OCI-LY7 (cell line): ENCODE measurements at regions not wholly inside any gene's neighbourhood (a gene's known extent, or its start where the extent isn't known, plus 50 kb on each side); places are given as distances from the start of the nearest gene placed in this dataset.

Experiments used
- BruUV-seq: library from RNA; stranded (reverse); fragments of 400-500 nt; replicated peaks from 2 replicates; lab custom pipeline; 2021; lab: Mats Ljungman, UMichigan
- CTCF ChIA-PET: fragments of 300-600 bp; sonication (Branson Sonifier 250); formaldehyde crosslinking; loops from one replicate; lab custom pipeline; 2022; ENCODE audit warnings: antibody characterized with exemption; ENCODE audit not compliant: unreplicated experiment; lab: Charles Lee
- POLR2A ChIA-PET: fragments of 300-600 bp; sonication (Branson Sonifier 250); formaldehyde crosslinking; loops from one replicate; lab custom pipeline; 2022; ENCODE audit warnings: antibody characterized with exemption; lab: Charles Lee
- DNase-seq: peaks from one replicate; pipeline ENCODE4 v3.0.0-alpha.2; 2015; ENCODE audit warnings: low spot score
- H2AFZ ChIP-seq: fragments of 200-600 bp; sonication (generic), shearing (Covaris generic); 2 replicates; pipeline ENCODE4 v1.6.1; 2014; ENCODE audit warnings: mild to moderate bottlenecking, antibody characterized with exemption, low read length, moderate library complexity
- H3K27ac ChIP-seq: fragments of 200-600 bp; sonication (generic); 2 replicates; pipeline ENCODE4 v1.5.1; 2014; ENCODE audit warnings: mixed run types, low read depth, mild to moderate bottlenecking, moderate library complexity, low read length, inconsistent platforms; ENCODE audit not compliant: poor library complexity, severe bottlenecking
- H3K36me3 ChIP-seq: fragments of 200-600 bp; sonication (generic); 2 replicates; pipeline ENCODE4 v1.6.1; 2014; ENCODE audit warnings: mild to moderate bottlenecking, antibody characterized with exemption, low read length, moderate library complexity, mixed read lengths; ENCODE audit not compliant: insufficient read depth
- H3K4me1 ChIP-seq: fragments of 200-600 bp; sonication (generic); 2 replicates; pipeline ENCODE4 v1.5.1; 2014; ENCODE audit warnings: mild to moderate bottlenecking, low read length; ENCODE audit not compliant: insufficient read depth, poor library complexity, severe bottlenecking
- H3K4me2 ChIP-seq: fragments of 200-600 bp; sonication (generic); 2 replicates; pipeline ENCODE4 v1.6.1; 2014; ENCODE audit warnings: mild to moderate bottlenecking, low read length
- H3K4me3 ChIP-seq: fragments of 200-600 bp; sonication (generic); 2 replicates; pipeline ENCODE4 v1.5.1; 2014; ENCODE audit warnings: mild to moderate bottlenecking, low read depth, low read length; ENCODE audit not compliant: poor library complexity, severe bottlenecking
- H3K79me2 ChIP-seq: fragments of 200-600 bp; sonication (generic); 2 replicates; pipeline ENCODE4 v1.6.1; 2016; ENCODE audit warnings: low read depth, mild to moderate bottlenecking, low read length, moderate library complexity, mixed read lengths; ENCODE audit not compliant: insufficient read depth
- H3K9me2 ChIP-seq: fragments of 200-600 bp; sonication (generic); 2 replicates; pipeline ENCODE4 v1.6.1; 2016; ENCODE audit warnings: mild to moderate bottlenecking, low read length, mixed read lengths; ENCODE audit not compliant: insufficient read depth
- H3K9me3 ChIP-seq: fragments of 200-600 bp; sonication (generic); 2 replicates; pipeline ENCODE4 v1.6.1; 2014; ENCODE audit warnings: mild to moderate bottlenecking, mixed run types, low read length, mixed read lengths
- H4K20me1 ChIP-seq: fragments of 200-600 bp; sonication (generic); 2 replicates; pipeline ENCODE4 v1.6.1; 2014; ENCODE audit warnings: mild to moderate bottlenecking, antibody characterized with exemption, low read length, moderate library complexity, mixed read lengths; ENCODE audit not compliant: insufficient read depth
- CTCF ChIP-seq: fragments of 200-600 bp; sonication (generic); conservative IDR thresholded peaks from 2 replicates; pipeline ENCODE4 v1.5.1; 2014; ENCODE audit warnings: mild to moderate bottlenecking, antibody characterized with exemption, low read length, moderate library complexity, mixed read lengths
- EZH2phosphoT487 ChIP-seq: fragments of 200-600 bp; sonication (generic); IDR thresholded peaks from 2 replicates; pipeline ENCODE4 v1.6.1; 2018; ENCODE audit warnings: low read depth, borderline replicate concordance, mild to moderate bottlenecking, mixed run types, antibody characterized with exemption, low read length, moderate library complexity, mixed read lengths
- intact Hi-C: fragments of 100-400 bp; cut with micrococcal nuclease; formaldehyde crosslinking; loops from one replicate; pipeline ENCODE4 v1.10.0; 2022; ENCODE audit not compliant: unreplicated experiment

- Histone ChIP-seq H3K9me2 (no peaks in the 10 kb centered on the region), H4K20me1 (no peaks in the 10 kb centered on the region), H3K4me2 (no peak overlapping the region), H3K79me2 (no peaks in the 10 kb centered on the region), H3K9me3 (no peaks in the 10 kb centered on the region), H3K4me3 (no peak overlapping the region), H3K4me1 (no peaks in the 10 kb centered on the region), H3K36me3 (no peaks in the 10 kb centered on the region), H2AFZ (no peak overlapping the region), H3K27ac (no peak overlapping the region)
- intact Hi-C loops, result no loop called here
- TF ChIP-seq CTCF, result no peak
- no peak for TF ChIP-seq EZH2phosphoT487
- DNase-seq, result no peak
- ChIA-PET CTCF (no interaction called here), POLR2A (interaction anchor here (0.6 to 0.7 kb wide), 3 partner anchors 21 to 1279 kb away, joined by 3 read pairs; no protein-coding TSS in a partner anchor)
- BruUV-seq, result no TSS peak
Observed at GRCh38 chr2:226551522-226552250, 247.9 kb downstream of the IRS1 start.

GRCh38 chr2:226550801-226551200 is 248.8 kb downstream of the IRS1 start:
- no TSS peak for BruUV-seq
- Histone ChIP-seq H3K4me2 (no peak overlapping the region), H4K20me1 (no peaks in the 10 kb centered on the region), H3K4me3 (no peak overlapping the region), H3K36me3 (no peaks in the 10 kb centered on the region), H3K4me1 (no peaks in the 10 kb centered on the region), H3K27ac (no peak overlapping the region), H3K9me2 (no peaks in the 10 kb centered on the region), H2AFZ (no peak overlapping the region), H3K79me2 (no peaks in the 10 kb centered on the region), H3K9me3 (no peaks in the 10 kb centered on the region)
- ChIA-PET CTCF (no interaction called here), POLR2A (interaction anchor here (0.6 kb wide), 1 partner anchor 571 kb away, joined by 3 read pairs; no protein-coding TSS in a partner anchor)
- TF ChIP-seq CTCF (no peak), EZH2phosphoT487 (no peak)
- intact Hi-C loops, result no loop called here
- DNase-seq, result no peak

GRCh38 chr2:226548732-226549131 is 250.9 kb downstream of the IRS1 start:
- ChIA-PET CTCF (no interaction called here), POLR2A (no interaction called here)
- intact Hi-C loops, result no loop called here

More at GRCh38 chr2:226548732-226549131, 250.9 kb downstream of the IRS1 start:
- Histone ChIP-seq H3K27ac (no peak overlapping the region), H3K9me2 (no peaks in the 10 kb centered on the region), H3K4me3 (no peak overlapping the region), H2AFZ (no peak overlapping the region), H3K9me3 (no peaks in the 10 kb centered on the region), H3K4me2 (no peak overlapping the region), H3K79me2 (no peaks in the 10 kb centered on the region), H3K4me1 (no peaks in the 10 kb centered on the region), H4K20me1 (no peaks in the 10 kb centered on the region), H3K36me3 (no peaks in the 10 kb centered on the region)
- no peak for DNase-seq
- BruUV-seq, result no TSS peak
- no peak for TF ChIP-seq CTCF
- no peak for TF ChIP-seq EZH2phosphoT487
